GM20000 (cell line): ENCODE measurements at regions not wholly inside any gene's neighbourhood (a gene's known extent, or its start where the extent isn't known, plus 50 kb on each side); places are given as distances from the start of the nearest gene placed in this dataset.

Experiments used
- DNase-seq: peaks from one replicate; pipeline ENCODE4 v3.0.0; 2012; ENCODE audit warnings: low spot score
- TF ChIP-seq, protein P1 (sequence below): IDR thresholded peaks from 2 replicates; pipeline ENCODE4 v1.5.1; 2012; ENCODE audit warnings: mild to moderate bottlenecking, control low read depth; ENCODE audit errors: extremely low read depth, missing control alignments

DNA sequence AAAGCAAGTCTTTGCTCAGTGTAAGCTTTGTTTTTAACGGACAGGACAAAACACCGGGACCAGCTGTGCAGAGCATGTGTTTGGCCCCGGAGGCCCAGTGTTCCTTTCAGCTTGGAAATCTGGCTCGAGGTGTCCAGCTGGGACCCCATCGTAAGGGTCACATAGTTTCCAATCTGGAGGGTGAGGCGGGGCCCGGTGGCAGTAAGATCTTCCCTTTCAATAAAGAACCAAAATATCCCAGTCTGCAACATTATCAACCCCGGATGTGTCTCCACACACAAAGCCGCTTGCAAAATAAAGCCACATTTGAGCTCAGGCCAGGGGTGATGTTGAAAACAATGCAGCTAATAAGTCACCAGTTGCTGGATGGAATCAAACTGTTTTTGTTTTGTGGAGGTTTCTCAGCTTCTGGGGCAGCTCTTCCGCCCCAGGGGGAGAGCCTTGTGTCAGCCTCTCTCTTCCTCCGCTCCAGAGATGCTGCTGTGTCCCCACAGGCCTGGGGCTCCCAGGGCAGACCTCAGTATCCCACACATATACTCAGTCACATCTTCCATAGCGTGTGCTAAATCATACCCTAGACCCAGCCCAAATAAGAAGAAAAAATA is 138.6 kb upstream of the GLI2 start:
- TF ChIP-seq, protein P1, sequence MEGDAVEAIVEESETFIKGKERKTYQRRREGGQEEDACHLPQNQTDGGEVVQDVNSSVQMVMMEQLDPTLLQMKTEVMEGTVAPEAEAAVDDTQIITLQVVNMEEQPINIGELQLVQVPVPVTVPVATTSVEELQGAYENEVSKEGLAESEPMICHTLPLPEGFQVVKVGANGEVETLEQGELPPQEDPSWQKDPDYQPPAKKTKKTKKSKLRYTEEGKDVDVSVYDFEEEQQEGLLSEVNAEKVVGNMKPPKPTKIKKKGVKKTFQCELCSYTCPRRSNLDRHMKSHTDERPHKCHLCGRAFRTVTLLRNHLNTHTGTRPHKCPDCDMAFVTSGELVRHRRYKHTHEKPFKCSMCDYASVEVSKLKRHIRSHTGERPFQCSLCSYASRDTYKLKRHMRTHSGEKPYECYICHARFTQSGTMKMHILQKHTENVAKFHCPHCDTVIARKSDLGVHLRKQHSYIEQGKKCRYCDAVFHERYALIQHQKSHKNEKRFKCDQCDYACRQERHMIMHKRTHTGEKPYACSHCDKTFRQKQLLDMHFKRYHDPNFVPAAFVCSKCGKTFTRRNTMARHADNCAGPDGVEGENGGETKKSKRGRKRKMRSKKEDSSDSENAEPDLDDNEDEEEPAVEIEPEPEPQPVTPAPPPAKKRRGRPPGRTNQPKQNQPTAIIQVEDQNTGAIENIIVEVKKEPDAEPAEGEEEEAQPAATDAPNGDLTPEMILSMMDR: no peak
- no peak for DNase-seq

DNA sequence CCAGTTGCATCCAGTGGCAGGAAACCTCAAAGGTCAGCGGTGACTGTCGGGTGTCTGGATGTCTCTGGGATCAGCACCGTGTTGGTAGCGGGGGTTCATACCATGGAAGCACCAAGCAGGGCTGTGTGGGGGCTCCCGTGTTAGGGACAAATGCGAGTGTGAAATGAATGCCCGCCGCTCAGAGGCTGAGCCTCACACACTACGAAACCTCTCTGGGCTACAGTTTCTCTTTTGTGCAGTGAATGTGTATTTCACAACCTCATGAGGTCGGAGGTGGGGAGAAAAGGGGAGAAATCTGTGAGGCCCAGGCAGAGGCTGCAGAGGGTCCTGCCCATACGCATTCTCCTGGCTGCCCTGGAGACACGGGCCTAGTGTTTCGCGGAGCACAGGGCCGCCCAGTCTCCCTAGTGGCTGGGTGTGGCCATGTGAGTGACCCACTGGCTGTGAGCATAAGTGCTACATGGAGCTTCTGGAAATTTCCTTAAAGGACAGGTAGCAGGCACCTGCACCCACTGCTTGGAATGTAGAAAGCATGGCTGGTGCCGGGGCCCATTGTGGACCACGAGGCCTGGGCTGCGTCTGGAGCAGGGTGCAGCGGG is 138.0 kb upstream of the GLI2 start:
- DNase-seq: no peak
- TF ChIP-seq, protein P1: no peak

DNA sequence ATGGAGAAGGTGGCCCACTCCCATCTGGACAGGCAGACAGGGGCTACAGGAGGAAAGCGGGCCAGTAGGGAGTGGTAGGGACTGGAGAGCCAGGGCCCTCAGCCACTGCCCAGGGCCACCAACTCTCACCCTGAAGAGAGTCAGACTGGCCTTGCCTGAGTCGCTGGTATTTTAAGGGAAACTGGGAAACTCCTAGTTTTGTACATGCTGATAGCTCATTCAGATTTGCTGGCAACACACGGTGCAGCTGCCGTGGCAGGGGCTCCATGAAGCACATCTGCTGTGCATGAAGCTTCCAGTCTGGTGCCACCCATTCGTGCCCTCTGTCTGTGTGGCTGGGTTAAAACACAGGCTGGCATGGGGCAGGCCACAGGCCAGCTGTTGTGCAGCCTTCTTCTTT is 137.3 kb upstream of the GLI2 start:
- no peak for DNase-seq

DNA sequence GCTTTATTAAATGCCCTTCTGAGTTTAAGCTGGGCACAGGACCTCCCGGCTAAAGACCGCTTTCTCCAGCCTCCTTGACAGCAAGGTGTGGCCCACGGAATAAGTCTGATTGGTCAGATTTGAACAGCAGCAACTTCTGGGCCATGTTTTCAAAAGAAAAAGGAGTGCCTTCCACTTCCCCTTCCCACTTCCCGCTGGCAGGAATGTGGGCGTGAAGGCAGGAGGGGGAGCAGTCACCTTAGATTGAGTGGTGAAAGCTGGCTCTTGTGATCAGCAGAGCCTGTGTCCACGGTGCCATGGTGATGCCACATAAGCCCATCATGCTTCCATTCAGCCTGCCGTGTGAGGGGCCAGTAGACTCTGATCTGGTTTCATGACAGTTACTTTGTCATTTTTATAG is 136.6 kb upstream of the GLI2 start:
- no peak for DNase-seq
- TF ChIP-seq, protein P1: no peak

More for the DNA sequence above, 137.3 kb upstream of the GLI2 start:
- TF ChIP-seq, protein P1: no peak

DNA sequence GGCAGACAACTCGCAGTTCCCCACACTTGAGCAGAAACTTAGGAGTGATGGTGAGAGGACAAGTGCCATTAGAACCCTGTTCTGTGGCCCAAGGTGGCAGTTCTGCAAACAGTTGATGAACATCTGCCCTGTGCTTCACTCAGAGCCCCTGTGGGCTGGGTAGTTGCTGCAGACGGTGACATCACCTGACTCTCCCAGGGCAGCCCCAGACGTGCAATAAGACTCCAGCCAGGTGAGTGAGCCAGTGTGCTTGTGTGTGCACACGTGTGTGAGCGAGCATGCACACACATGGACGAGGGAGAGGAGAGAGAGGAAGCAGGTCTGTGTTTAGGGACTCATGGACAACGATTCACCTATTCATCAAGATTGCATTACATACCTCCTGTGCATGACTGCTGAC is 136.0 kb upstream of the GLI2 start:
- no peak for DNase-seq
- TF ChIP-seq, protein P1: no peak

DNA sequence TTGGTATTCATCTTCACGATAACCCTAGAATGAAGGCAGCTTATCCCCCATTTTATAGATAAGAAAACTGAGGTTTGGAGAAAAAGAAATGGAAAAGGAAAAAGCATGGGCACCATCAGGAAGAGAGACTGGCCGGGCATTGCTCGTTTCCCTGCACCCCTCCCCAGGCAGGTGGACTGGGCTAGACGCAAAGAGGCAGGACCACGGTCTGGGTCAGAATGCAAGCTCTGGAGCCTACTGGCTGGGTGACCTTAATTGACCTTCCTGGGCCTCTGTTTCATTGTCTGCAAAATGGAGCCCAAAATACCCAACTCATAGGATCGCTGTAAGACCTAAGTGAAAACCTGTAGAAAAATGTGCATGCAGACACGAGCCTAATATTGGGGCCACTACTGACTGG is 135.3 kb upstream of the GLI2 start:
- TF ChIP-seq, protein P1: no peak
- DNase-seq: no peak

DNA sequence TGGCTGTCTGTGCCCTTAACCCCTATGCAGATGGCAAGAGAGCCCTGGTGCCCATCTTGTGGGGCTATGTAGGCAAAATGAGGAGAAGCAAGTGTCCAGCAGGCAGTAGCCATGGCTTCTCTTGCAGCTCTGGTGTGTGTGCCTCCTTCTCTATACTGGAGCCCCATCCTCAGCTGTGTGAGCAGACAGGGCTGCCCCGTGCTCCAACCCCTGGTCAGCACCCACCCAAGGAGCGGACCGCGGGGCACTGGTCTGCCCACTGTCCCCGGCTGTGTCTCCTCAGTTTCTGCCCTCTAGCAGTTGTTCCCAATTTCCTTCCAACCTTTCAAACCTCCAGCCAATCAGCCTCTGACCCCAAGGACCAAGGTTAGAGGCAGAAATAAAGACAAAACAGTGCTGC is 134.9 kb upstream of the GLI2 start:
- TF ChIP-seq, protein P1: no peak
- no peak for DNase-seq
